ENCODE measurements at regions not wholly inside any gene's neighbourhood (a gene's known extent, or its start where the extent isn't known, plus 50 kb on each side); places are given as distances from the start of the nearest gene placed in this dataset.

GRCh38 chr17:15119968-15120367 lies 145.2 kb downstream of the PMP22 start:
- no peak for TF ChIP-seq POLR2AphosphoS5 (IDR thresholded peaks at IDR 0.05)
- TF ChIP-seq POLR2A (IDR thresholded peaks at IDR 0.05): no peak
- TF ChIP-seq EP300 (IDR thresholded peaks at IDR 0.05): no peak
- TF ChIP-seq, protein P1, sequence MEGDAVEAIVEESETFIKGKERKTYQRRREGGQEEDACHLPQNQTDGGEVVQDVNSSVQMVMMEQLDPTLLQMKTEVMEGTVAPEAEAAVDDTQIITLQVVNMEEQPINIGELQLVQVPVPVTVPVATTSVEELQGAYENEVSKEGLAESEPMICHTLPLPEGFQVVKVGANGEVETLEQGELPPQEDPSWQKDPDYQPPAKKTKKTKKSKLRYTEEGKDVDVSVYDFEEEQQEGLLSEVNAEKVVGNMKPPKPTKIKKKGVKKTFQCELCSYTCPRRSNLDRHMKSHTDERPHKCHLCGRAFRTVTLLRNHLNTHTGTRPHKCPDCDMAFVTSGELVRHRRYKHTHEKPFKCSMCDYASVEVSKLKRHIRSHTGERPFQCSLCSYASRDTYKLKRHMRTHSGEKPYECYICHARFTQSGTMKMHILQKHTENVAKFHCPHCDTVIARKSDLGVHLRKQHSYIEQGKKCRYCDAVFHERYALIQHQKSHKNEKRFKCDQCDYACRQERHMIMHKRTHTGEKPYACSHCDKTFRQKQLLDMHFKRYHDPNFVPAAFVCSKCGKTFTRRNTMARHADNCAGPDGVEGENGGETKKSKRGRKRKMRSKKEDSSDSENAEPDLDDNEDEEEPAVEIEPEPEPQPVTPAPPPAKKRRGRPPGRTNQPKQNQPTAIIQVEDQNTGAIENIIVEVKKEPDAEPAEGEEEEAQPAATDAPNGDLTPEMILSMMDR (IDR thresholded peaks at IDR 0.05): no peak
- peaks cover 0 to 14% (median 0%) of the 10 kb centered on the region in 3 donors for H3K9me3 ChIP-seq
- no peaks in the 10 kb centered on the region for H3K36me3 ChIP-seq
- no peak overlapping the region for H3K4me3 ChIP-seq
- no peak for ATAC-seq
- H3K27ac ChIP-seq: no peak overlapping the region
- H3K4me1 ChIP-seq: no peaks in the 10 kb centered on the region
- H3K27me3 ChIP-seq: peaks cover 84% of the 10 kb centered on the region
- WGBS, 2 donors (ENCODE audit: low coverage in 1 of 2): 44 to 86% methylated on average over 1 to 3 of the region's 3 CpGs

GRCh38 chr17:15117239-15117638 lies 147.9 kb downstream of the PMP22 start:
- no peak overlapping the region for H3K4me3 ChIP-seq
- WGBS, 2 donors (ENCODE audit: low coverage in 1 of 2): 40 to 61% methylated on average over 2 of the region's 2 CpGs
- H3K27me3 ChIP-seq: peaks cover 65% of the 10 kb centered on the region

DNA sequence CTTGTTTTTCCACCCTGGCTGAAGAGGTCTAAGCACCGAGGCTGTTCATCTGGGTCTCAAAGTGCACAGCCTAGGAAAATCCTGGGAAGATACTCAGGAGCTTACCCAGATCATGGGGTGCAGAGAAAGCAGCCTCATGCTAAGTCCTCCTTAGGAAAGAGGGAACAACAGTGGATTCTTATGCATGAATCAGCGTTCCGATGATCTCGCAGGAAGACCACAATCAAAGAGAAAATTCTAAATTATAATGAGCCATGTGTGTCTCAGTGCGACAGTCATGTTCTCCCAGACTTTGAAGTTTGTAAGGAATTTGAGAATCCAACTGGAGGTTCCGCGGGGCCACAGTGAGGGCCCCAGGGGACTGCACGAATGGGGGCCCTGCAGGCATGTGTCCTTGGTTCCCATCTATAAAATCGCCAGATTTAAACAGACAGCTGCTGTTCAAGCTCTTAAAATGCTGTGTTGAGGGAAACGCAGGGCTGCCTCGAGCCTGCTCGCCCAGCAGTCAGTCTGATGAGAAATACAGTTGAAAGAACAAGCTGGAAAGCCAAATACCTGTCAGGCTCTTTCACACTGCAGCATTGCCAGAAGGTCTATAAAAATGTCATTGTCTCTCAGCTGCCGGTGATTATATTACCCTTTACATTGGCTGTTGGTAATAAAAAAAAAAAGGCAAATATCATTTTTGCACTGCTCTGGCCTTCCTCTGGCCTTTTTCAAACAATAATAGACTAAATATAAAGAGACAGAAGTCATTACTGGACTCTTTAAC lies 152.1 kb downstream of the PMP22 start:
- H3K4me1 ChIP-seq: peaks cover 0 to 16% (median 3%) of the 10 kb centered on the region in 3 donors
- peaks cover 60% of the 10 kb centered on the region for H3K27me3 ChIP-seq
- peaks cover 0 to 14% (median 0%) of the 10 kb centered on the region in 3 donors for H3K9me3 ChIP-seq
- ATAC-seq: no peak
- TF ChIP-seq, protein P1 (IDR thresholded peaks at IDR 0.05): no peak
- TF ChIP-seq POLR2AphosphoS5 (IDR thresholded peaks at IDR 0.05) (no peak), EP300 (IDR thresholded peaks at IDR 0.05) (no peak), POLR2A (IDR thresholded peaks at IDR 0.05) (no peak)
- H3K36me3 ChIP-seq: no peaks in the 10 kb centered on the region
- WGBS, 2 donors (ENCODE audit: low coverage in 1 of 2): 25 to 35% methylated on average over 6 to 13 of the region's 13 CpGs
- H3K4me3 ChIP-seq: no peak overlapping the region
- no peak overlapping the region for H3K27ac ChIP-seq

More at GRCh38 chr17:15117239-15117638, 147.9 kb downstream of the PMP22 start:
- H3K9me3 ChIP-seq: peaks cover 0 to 14% (median 0%) of the 10 kb centered on the region in 3 donors
- TF ChIP-seq EP300 (IDR thresholded peaks at IDR 0.05): no peak
- TF ChIP-seq POLR2AphosphoS5 (IDR thresholded peaks at IDR 0.05): no peak
- TF ChIP-seq, protein P1 (IDR thresholded peaks at IDR 0.05): no peak
- TF ChIP-seq POLR2A (IDR thresholded peaks at IDR 0.05): no peak
- no peak overlapping the region for H3K27ac ChIP-seq
- H3K4me1 ChIP-seq: peaks cover 0 to 16% (median 3%) of the 10 kb centered on the region in 3 donors
- ATAC-seq: no peak
- no peaks in the 10 kb centered on the region for H3K36me3 ChIP-seq

GRCh38 chr17:15109608-15110007 lies 155.5 kb downstream of the PMP22 start:
- peaks cover 64% of the 10 kb centered on the region for H3K27me3 ChIP-seq
- no peak for TF ChIP-seq POLR2AphosphoS5 (IDR thresholded peaks at IDR 0.05)
- TF ChIP-seq POLR2A (IDR thresholded peaks at IDR 0.05): no peak
- TF ChIP-seq EP300 (IDR thresholded peaks at IDR 0.05): no peak
- TF ChIP-seq, protein P1 (IDR thresholded peaks at IDR 0.05): no peak
- no peak for ATAC-seq

DNA sequence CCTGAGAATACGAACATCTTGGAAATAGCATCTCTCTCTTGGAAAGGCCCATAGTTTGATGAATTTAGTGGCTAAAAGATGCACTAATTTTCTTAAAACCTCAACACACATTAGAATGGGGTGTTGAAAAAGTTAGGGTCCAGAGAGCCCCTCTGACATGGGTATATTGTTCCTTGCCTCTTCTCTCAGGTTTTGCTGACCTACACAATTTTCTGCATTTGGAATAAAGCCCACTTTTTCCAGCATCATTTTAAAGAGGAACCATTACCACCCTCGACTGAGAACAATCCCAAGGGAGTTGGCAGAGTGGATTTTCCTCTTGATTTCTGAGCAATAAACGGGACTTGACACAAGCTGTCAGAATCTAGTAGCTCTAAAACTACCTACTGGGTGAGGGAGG lies 156.1 kb downstream of the PMP22 start:
- no peak overlapping the region for H3K27ac ChIP-seq
- no peaks in the 10 kb centered on the region for H3K36me3 ChIP-seq
- H3K4me3 ChIP-seq: no peak overlapping the region
- H3K4me1 ChIP-seq: peaks cover 0 to 16% (median 3%) of the 10 kb centered on the region in 3 donors
- H3K27me3 ChIP-seq: peaks cover 70% of the 10 kb centered on the region
- no peaks in the 10 kb centered on the region for H3K9me3 ChIP-seq
- ATAC-seq: no peak
- TF ChIP-seq POLR2AphosphoS5 (IDR thresholded peaks at IDR 0.05) (no peak), EP300 (IDR thresholded peaks at IDR 0.05) (no peak), POLR2A (IDR thresholded peaks at IDR 0.05) (no peak)
- TF ChIP-seq, protein P1 (IDR thresholded peaks at IDR 0.05): no peak
- 44 to 50% methylated on average over 2 to 3 of the region's 3 CpGs for WGBS, 2 donors (ENCODE audit: low coverage in 1 of 2)

More at GRCh38 chr17:15109608-15110007, 155.5 kb downstream of the PMP22 start:
- Histone ChIP-seq H3K36me3 (no peaks in the 10 kb centered on the region), H3K4me3 (no peak overlapping the region), H3K27ac (no peak overlapping the region), H3K9me3 (no peaks in the 10 kb centered on the region), H3K4me1 (peaks cover 0 to 16% (median 3%) of the 10 kb centered on the region in 3 donors)
- 83 to 100% methylated on average over 1 to 3 of the region's 3 CpGs for WGBS, 2 donors (ENCODE audit: low coverage in 1 of 2)
